Aorta (tissue), 5 donors: ENCODE measurements at regions not wholly inside any gene's neighbourhood (a gene's known extent, or its start where the extent isn't known, plus 50 kb on each side); places are given as distances from the start of the nearest gene placed in this dataset.
"Not testable (repeated sequence)": the region's sequence is repeated elsewhere in the genome, so short reads cannot be mapped to it uniquely, and the experiment has no call there.

ENCODE experiments used
- ATAC-seq: fragments of 200-7000 bp; cut with Tn5 transposase; one replicate; pipeline ENCODE4 v1.9.1; 2022; ENCODE audit warnings: moderate library complexity; ENCODE audit not compliant: low FRiP score
- DNase-seq, 2 donors: peaks; one replicate each; pipeline ENCODE4 v3.0.0-alpha.2; 2020
- H3K27ac ChIP-seq, 2 donors: one replicate each; pipeline ENCODE4 v1.5.1; 2013; ENCODE audit warnings: low read length in 2 of 2, mild to moderate bottlenecking in 2 of 2, moderate library complexity in 2 of 2, control low read depth in 1 of 2, inconsistent platforms in 1 of 2, low read depth in 1 of 2
- H3K27me3 ChIP-seq, 2 donors: one replicate each; pipeline ENCODE4 v1.6.1; 2013; ENCODE audit warnings: control low read depth in 1 of 2, low read length in 1 of 2, mild to moderate bottlenecking in 1 of 2, moderate library complexity in 1 of 2; ENCODE audit not compliant: insufficient read depth in 2 of 2, control insufficient read depth in 1 of 2
- H3K36me3 ChIP-seq, 2 donors: one replicate each; pipeline ENCODE4 v1.6.1; 2013; ENCODE audit warnings: control low read depth in 1 of 2, low read length in 1 of 2, mild to moderate bottlenecking in 1 of 2; ENCODE audit not compliant: insufficient read depth in 2 of 2, control insufficient read depth in 1 of 2
- H3K4me1 ChIP-seq, 2 donors: one replicate each; pipeline ENCODE4 v1.6.1; 2013; ENCODE audit warnings: low read length in 2 of 2, control low read depth in 1 of 2, mild to moderate bottlenecking in 1 of 2, moderate library complexity in 1 of 2; ENCODE audit not compliant: insufficient read depth in 2 of 2, control insufficient read depth in 1 of 2
- H3K4me3 ChIP-seq, 2 donors: one replicate each; pipeline ENCODE4 v1.5.1; 2013; ENCODE audit warnings: low read length in 2 of 2, control low read depth in 1 of 2, mild to moderate bottlenecking in 1 of 2
- H3K9me3 ChIP-seq: one replicate; pipeline ENCODE4 v1.6.1; 2013; ENCODE audit warnings: mild to moderate bottlenecking, low read length; ENCODE audit not compliant: control insufficient read depth
- WGBS, 2 donors: extraction: QIAGEN DNeasy Blood & Tissue Kit; methylation state at CpG; one replicate each; pipeline ENCODE4 v1.1.7; 2013; 5-methylcytosine and 5-hydroxymethylcytosine counted together
- intact Hi-C, 2 donors: fragments of 100-400 bp; cut with DNase I; formaldehyde crosslinking; loops; one replicate each; pipeline versions ENCODE4 v1.14.2 to v1.15.0; 2022
- donor health status: healthy with polysubstance abuse.
- donor health status: Bipolar disorder and iron deficiency.
- donor health status: DM: no; HTN: no; CAD: no.
- donor health status: DM: no; HTN: no; CAD: no.
- donor health status: DM: yes; HTN: yes; CAD: no.

DNA sequence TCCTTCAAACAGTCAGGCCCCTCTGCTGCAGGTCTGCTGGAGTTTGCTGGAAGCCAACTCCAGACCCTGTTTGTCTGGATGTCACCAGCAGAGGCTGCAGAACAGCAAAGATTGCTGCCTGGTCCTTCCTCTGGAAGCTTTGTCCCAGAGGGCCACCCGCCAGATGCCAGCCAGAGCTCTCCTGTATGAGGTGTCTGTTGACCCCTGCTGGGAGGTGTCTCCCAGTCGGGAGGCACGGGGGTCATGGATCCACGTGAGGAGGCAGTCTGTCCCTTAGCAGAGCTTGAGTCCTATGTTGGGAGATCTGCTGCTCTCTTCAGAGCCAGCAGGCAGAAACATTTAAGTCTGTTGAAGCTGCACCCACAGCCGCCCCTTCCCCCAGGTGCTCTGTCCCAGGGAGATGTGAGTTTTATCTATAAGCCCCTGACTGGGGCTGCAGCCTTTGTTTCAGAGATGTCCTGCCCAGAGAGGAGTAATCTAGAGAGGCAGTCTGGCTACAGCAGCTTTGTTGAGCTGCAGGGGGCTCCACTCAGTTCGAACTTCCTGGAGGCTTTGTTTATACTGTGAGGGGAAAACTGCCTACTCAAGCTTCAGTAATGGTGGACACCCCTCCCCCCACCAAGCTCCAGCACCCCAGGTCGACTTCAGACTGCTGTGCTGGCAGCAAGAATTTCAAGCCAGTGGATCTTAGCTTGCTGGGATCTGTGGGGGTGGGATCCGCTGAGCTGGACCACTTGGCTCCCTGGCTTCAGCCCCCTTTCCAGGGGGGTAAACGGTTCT is 72.1 kb downstream of the OGFRL1 start:
- intact Hi-C loops, ATAC-seq: not testable (repeated sequence)
- 84 to 91% methylated on average over 9 of the region's 9 CpGs for WGBS, 2 donors

DNA sequence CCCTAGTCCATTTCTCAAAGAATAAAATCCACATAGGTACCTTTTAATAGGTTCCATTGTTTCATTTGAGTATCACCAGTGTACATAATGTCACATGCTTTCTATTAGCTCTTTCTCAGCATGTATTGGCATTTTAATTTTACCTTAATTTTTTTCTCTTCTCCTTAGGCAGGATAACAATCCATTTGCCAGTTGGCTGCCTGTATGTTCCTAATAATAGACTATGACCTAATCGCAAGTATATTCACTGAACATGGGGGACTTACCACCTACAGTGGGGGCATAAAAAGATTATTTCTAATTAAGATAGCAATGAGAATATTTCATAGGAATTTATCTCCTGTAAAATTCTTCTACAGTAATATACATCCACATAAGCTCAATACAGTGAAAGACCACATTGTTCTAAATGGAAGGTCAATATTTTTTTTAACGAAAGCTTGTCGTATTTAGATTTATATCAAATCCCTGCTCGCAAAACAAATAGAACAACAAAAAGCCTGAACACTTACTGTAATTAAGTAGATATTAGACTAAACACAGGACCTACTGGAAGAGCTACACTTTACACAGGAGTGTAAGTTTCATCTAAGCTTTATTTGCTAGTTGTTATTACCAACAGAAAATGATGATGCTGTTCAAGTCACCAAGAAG is 76.4 kb downstream of the OGFRL1 start:
- Histone ChIP-seq H3K9me3 (no peaks in the 10 kb centered on the region), H3K36me3 (no peaks in the 10 kb centered on the region), H3K4me1 (peaks cover 2 to 5% of the 10 kb centered on the region in 2 donors), H3K4me3 (no peak overlapping the region), H3K27ac (no peak overlapping the region), H3K27me3 (no peaks in the 10 kb centered on the region)
- ATAC-seq, result no peak
- no peak for DNase-seq
- 57 to 58% methylated on average over 4 of the region's 4 CpGs for WGBS, 2 donors
- intact Hi-C loops, result no loop called here

More for the DNA sequence above, 72.1 kb downstream of the OGFRL1 start:
- not testable (repeated sequence) for H3K27me3 ChIP-seq, H3K9me3 ChIP-seq, H3K27ac ChIP-seq, H3K36me3 ChIP-seq, H3K4me3 ChIP-seq, H3K4me1 ChIP-seq, DNase-seq

DNA sequence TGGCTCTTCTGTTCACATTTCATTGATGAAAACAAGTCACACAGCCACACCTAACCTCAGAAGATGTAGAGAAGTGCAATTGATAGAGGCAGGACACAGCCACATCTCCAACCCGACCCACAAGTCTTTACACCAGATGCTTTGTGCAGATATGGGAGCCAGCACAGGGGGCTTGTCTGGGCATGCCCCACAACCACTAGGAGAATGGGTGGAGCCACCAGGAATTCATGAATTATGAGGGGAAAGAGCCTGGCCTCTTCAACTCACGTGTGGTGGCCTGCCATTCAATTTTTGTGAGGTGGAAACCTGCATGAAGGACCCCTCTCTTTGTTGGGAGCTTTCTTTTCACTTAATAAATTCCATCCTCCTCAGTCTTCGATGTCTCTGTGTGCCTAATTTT is 79.1 kb downstream of the OGFRL1 start:
- no peak for ATAC-seq
- Histone ChIP-seq H3K4me3 (no peak overlapping the region), H3K27me3 (no peaks in the 10 kb centered on the region), H3K9me3 (no peaks in the 10 kb centered on the region), H3K4me1 (peaks cover 5% of the 10 kb centered on the region in 2 donors), H3K36me3 (no peaks in the 10 kb centered on the region), H3K27ac (no peak overlapping the region)
- intact Hi-C loops, result no loop called here
- no peak for DNase-seq
- WGBS, 2 donors, result 89 to 91% methylated on average over 3 of the region's 3 CpGs

DNA sequence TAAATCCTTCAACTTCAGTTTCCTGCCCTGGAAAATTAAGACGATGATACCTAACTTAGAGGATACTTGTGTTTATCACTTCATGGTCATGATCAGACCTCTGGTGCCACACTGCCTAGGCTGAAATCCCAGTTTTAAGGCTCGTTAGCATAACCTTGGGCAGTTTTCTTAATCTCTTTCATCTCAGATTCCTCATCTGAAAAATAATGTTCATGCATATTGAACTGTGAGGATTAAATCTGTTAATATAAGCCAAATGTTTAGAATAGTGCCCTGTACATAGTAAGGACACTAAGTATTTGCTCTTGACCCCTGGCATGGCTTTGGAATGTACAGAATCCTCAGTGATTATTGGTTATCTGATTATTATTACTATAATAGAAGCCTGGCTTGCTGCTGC is 79.7 kb downstream of the OGFRL1 start:
- 96 to 97% methylated on average over 2 of the region's 2 CpGs for WGBS, 2 donors
- H3K27ac ChIP-seq, result no peak overlapping the region
- H3K9me3 ChIP-seq, result no peaks in the 10 kb centered on the region
- no peaks in the 10 kb centered on the region for H3K27me3 ChIP-seq
- H3K4me3 ChIP-seq, result no peak overlapping the region
- intact Hi-C loops, result no loop called here
- DNase-seq, result no peak
- no peaks in the 10 kb centered on the region for H3K36me3 ChIP-seq
- peaks cover 5% of the 10 kb centered on the region in 2 donors for H3K4me1 ChIP-seq
- ATAC-seq, result no peak

DNA sequence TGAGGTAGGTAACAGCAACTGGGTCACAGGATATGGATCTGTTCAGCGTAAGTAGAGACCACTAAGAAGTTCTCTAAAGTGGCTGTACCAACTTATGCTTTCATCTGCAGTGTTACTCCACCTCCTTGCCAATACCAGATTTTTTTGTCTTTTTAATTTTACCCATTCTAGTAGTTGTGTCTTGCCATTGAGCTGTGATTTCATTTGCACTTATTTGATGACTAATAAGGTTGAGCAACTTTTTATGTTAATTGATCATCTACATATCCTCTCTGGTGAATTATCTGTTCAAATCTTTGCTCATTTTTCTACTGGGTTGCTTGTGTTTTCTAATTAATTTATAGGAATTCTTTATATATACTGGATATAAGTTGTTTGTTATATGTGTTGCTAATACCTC is 82.9 kb downstream of the OGFRL1 start:
- H3K9me3 ChIP-seq, result no peaks in the 10 kb centered on the region
- peaks cover 3 to 5% of the 10 kb centered on the region in 2 donors for H3K4me1 ChIP-seq
- no peak overlapping the region for H3K4me3 ChIP-seq
- no peaks in the 10 kb centered on the region for H3K27me3 ChIP-seq
- DNase-seq (no peak), ATAC-seq (no peak)
- 99 to 100% methylated on average over 1 of the region's 1 CpG for WGBS, 2 donors
- no peak overlapping the region for H3K27ac ChIP-seq
- H3K36me3 ChIP-seq, result no peaks in the 10 kb centered on the region
- intact Hi-C loops, result no loop called here

DNA sequence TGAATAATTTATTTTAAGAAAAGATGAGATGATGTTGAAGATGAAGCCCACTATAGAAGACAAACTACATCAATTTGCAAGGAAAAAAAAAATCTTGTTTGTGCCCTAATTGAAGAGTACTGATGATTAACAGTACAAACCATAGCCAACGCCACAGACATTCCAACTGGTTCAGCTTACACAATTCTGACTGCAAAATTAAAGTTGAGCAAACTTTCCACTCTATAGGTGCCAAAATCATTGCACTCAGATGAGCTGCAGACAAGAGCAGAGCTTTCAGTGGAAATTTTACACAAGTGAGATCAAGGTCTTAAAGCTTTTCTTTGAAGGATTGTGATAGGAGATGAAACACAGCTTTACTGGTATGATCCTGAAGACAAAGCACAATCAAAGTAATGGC is 85.3 kb downstream of the OGFRL1 start:
- H3K27ac ChIP-seq, result no peak overlapping the region
- intact Hi-C loops, result no loop called here
- WGBS, 2 donors, result 92 to 93% methylated on average over 1 of the region's 1 CpG
- H3K27me3 ChIP-seq, result no peaks in the 10 kb centered on the region
- no peaks in the 10 kb centered on the region for H3K36me3 ChIP-seq
- ATAC-seq (no peak), DNase-seq (no peak)
- H3K4me3 ChIP-seq, result no peak overlapping the region
- no peaks in the 10 kb centered on the region for H3K9me3 ChIP-seq
- H3K4me1 ChIP-seq, result peaks cover 0 to 5% of the 10 kb centered on the region in 2 donors

DNA sequence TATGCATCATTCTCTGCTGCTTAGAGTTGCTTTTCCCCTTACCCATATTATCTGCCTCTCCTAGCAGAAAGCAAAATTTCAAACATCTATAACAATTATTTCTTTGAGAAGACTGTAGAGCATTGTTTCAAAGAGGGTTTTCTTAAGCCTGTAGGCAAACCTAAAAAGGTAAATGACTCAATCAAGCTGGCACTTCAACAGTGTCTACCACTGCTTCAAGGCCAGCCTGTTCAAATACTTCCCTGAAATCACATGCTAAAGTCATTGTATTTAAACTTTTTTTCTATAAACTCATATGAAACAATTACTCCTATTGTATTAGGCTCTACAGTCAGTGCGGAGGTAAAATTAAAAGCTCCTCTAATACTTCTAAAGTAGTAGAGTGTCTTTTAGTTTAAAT is 87.1 kb downstream of the OGFRL1 start:
- H3K9me3 ChIP-seq, result no peaks in the 10 kb centered on the region
- H3K4me3 ChIP-seq, result no peak overlapping the region
- H3K27me3 ChIP-seq, result no peaks in the 10 kb centered on the region
- no peaks in the 10 kb centered on the region for H3K36me3 ChIP-seq
- ATAC-seq, result no peak
- H3K27ac ChIP-seq, result no peak overlapping the region
- 95 to 98% methylated on average over 1 of the region's 1 CpG for WGBS, 2 donors
- peaks cover 0 to 2% of the 10 kb centered on the region in 2 donors for H3K4me1 ChIP-seq
- DNase-seq, result no peak
- intact Hi-C loops, result no loop called here

DNA sequence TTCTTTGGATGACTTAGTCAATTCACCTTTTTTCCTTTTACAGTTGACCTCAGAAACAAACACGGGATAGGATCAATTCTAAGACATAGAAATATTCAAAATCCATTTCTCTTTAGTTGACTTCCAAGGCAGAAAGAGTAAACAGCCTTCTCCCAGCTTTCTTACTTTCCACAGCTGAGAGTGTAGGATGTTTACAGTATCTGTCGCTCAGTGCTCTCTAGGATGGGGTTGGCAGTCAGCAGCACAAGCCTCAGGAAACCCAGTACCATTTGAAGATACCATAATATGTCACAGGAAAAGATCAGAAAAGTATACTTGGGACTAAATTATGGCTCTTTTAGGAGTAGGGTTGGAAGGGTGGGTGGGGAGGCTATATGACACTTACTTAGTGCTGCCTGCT is 88.2 kb downstream of the OGFRL1 start:
- Histone ChIP-seq H3K27ac (no peak overlapping the region), H3K9me3 (no peaks in the 10 kb centered on the region), H3K27me3 (no peaks in the 10 kb centered on the region), H3K36me3 (no peaks in the 10 kb centered on the region), H3K4me1 (no peaks in the 10 kb centered on the region), H3K4me3 (no peak overlapping the region)
- 94 to 98% methylated on average over 2 of the region's 2 CpGs for WGBS, 2 donors
- ATAC-seq, result no peak
- DNase-seq, result no peak
- intact Hi-C loops, result no loop called here

DNA sequence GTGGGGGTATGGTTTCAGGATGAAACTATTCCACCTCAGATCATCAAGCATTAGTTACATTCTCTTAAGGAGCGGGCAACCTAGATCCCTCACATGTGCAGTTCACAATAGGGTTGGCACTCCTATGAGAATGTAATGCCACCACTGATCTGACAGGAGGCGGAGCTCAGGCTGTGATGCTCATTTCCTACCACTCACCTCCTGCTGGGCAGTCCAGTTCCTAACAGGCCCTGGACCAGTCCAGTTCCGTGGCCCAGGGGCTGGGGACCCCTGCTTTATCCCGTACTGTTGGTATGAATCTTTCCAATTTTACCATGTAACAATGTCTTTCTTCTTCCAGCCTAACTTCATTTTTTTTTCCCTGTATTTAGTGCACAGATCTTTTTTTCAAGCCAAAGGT is 94.9 kb downstream of the OGFRL1 start:
- Histone ChIP-seq H3K4me3 (no peak overlapping the region), H3K36me3 (no peaks in the 10 kb centered on the region), H3K27me3 (no peaks in the 10 kb centered on the region), H3K27ac (no peak overlapping the region), H3K9me3 (no peaks in the 10 kb centered on the region), H3K4me1 (peaks cover 1 to 4% of the 10 kb centered on the region in 2 donors)
- no peak for DNase-seq
- intact Hi-C loops, result loop anchor here in 1 of 2 donors (1.0 kb wide), 1 partner anchor 127 kb away; no protein-coding TSS in a partner anchor
- WGBS, 2 donors, result 75 to 79% methylated on average over 4 of the region's 4 CpGs
- ATAC-seq, result no peak
